GM18909 (cell line): ENCODE measurements at regions not wholly inside any gene's neighbourhood (a gene's known extent, or its start where the extent isn't known, plus 50 kb on each side); places are given as distances from the start of the nearest gene placed in this dataset.
"Not testable (repeated sequence)": the region's sequence is repeated elsewhere in the genome, so short reads cannot be mapped to it uniquely, and the experiment has no call there.

Source experiments
- ATAC-seq: cut with Tn5 transposase; IDR thresholded peaks from one replicate; pipeline ENCODE4 v1.9.1; 2021; ENCODE audit warnings: mild to moderate bottlenecking; ENCODE audit not compliant: unreplicated experiment, poor library complexity

- no peak for ATAC-seq
Observed at GRCh38 chr10:33012306-33012705, 54.3 kb upstream of the ITGB1 start.

DNA sequence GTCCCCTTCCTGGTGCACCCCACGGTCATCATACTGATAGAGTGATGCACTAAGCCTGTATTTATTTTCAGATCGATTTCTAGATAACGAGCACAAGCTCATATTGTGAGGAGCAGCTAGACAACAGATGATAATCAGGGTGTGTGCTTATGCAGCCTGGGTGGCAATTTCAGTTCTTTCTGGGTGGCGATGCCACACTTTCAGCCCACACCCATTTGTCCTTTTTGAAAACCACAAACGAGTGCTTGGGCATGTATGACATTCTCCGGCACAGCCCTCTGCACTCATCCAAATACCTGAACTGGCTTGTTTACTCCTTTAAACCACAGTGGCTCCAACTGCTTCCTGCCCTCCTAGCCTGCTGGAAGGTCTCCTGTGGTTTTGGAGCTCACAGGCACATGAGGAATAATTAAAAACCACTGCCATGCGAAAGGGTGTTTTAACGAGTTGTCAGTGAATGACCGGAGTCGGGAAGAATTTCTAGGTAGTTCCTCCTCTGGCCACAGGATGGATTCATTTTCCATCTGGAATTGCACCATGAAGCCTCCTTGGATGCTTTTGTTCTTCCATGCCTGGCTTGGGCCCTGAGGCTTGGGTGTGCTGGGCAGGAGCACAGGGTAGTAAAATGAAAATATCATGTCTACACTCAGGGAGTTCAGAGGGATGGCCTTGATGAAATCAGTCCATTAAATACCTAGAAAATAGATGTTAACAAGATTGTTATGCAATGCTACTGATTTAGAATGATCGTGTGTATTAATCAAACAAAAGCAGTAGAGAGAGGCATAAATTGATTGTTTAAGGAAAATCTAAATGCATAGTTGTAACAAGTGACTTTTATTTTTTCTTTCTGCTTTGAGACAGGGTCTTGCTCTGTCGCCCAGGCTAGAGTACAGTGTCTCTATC, 52.4 kb upstream of the ITGB1 start:
- ATAC-seq: no peak

GRCh38 chr10:33009244-33010131, 51.5 kb upstream of the ITGB1 start:
- ATAC-seq: no peak

DNA sequence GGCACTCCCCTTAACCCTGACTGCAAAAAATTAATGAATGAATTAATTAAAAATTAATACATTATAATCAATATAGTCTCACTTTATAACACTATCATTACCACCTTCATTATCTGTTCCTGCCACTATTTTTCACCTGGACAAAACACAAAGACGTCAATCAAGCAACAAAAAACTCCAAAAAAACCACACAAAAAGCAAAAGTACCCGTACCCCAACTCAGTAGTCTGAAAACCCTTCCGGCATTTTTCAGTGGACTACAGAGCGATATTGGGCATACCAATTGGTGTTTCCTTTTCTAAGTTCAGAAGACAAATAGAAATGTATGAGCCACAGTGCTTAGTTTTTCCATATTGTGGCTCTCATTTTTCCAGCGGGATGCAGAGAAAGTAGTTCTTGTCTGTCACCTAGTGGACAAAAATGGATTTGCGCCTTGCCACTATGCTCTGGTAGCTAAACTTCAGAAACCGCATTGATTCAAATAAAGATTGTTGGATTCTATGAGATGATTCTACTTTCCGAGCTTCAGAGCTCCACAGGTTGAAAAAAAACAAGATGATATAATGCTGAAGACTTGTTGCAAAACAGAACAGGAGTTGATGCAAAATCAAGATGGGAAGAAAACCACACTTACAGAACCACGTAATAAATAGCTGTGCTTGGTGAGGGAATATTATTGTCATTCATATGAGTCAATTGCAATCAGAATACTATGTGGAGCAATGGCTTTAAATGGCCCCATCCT, 50.6 kb upstream of the ITGB1 start:
- ATAC-seq: peak; percentile 60

- ATAC-seq: not testable (repeated sequence)
Observed at GRCh38 chr10:33007731-33008381, 49.8 kb upstream of the ITGB1 start.
